ENCODE measurements at regions not wholly inside any gene's neighbourhood (a gene's known extent, or its start where the extent isn't known, plus 50 kb on each side); places are given as distances from the start of the nearest gene placed in this dataset.

DNA sequence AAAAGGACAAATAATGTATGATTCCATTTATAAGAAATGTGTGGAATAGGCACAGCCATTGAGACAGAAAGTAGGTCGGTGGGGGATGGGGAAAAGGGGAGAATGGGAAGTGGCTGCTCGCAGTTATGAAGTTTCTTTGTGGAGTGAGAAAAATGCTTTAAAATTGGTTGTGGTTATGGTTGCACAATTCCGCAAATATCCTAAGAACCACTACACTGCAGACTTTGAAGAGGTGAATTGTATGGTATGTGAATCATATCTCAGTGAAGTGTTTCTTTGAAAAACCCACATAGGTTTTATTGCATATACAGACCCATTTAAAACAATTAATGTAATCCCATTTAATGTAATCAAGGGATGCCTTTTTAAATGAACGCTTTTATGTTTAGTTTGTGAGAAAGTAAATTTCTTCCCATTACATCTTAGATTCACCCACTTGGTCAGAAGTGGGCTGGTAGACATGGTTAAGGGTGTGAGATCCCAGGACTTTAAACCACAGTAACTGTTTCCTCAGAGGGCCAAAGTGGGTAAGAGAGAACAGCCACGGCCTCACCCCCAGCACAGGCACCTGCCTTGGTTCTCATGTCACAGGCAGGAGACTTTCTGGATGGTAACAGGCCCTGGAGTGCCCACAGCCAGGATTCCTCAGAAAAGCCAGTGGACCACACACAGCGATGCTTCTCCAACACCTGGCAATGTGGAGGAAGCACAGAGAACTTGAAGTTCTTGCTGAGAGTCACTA is 119.3 kb upstream of the GJB6 start:
- no peaks in the 10 kb centered on the region for H3K9me3 Mint-ChIP-seq
- no peak overlapping the region for H3K27ac Mint-ChIP-seq
- H3K36me3 Mint-ChIP-seq (ENCODE audit: low read depth): no peaks in the 10 kb centered on the region
- H3K4me3 Mint-ChIP-seq: no peak overlapping the region
- H3K27me3 Mint-ChIP-seq (ENCODE audit: low read depth): no peaks in the 10 kb centered on the region
- H3K4me1 Mint-ChIP-seq (ENCODE audit: low read depth): peaks cover 3% of the 10 kb centered on the region
- no peak for DNase-seq (ENCODE audit: low spot score)

GRCh38 chr13:20350819-20351218 is 118.7 kb upstream of the GJB6 start:
- DNase-seq (ENCODE audit: low spot score): no peak

DNA sequence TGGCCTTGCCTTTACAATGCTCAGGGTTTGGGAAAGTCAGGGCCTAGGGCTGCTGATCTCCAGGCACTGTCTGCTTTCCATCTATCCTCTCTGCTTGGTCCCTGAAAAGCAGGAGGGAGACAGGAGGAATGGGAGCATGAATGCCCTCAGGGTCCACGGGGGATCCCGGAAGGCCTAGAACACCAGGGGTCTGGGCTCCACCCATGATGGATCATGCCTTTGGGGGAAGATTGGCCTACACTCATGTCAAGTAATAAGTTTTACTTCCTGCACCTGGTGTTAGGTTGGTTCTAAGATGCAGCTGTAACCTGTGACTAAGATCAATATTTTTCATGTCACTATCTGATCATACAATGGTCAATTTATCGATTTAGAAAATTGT is 118.3 kb upstream of the GJB6 start:
- Mint-ChIP-seq H3K36me3 (ENCODE audit: low read depth) (no peaks in the 10 kb centered on the region), H3K27ac (no peak overlapping the region), H3K27me3 (ENCODE audit: low read depth) (no peaks in the 10 kb centered on the region), H3K9me3 (no peaks in the 10 kb centered on the region), H3K4me3 (no peak overlapping the region), H3K4me1 (ENCODE audit: low read depth) (peaks cover 3% of the 10 kb centered on the region)
- DNase-seq (ENCODE audit: low spot score): no peak

More at GRCh38 chr13:20350819-20351218, 118.7 kb upstream of the GJB6 start:
- H3K27me3 Mint-ChIP-seq (ENCODE audit: low read depth): no peaks in the 10 kb centered on the region
- H3K4me1 Mint-ChIP-seq (ENCODE audit: low read depth): peaks cover 3% of the 10 kb centered on the region
- H3K36me3 Mint-ChIP-seq (ENCODE audit: low read depth): no peaks in the 10 kb centered on the region
- H3K27ac Mint-ChIP-seq: no peak overlapping the region
- no peak overlapping the region for H3K4me3 Mint-ChIP-seq
- H3K9me3 Mint-ChIP-seq: no peaks in the 10 kb centered on the region

DNA sequence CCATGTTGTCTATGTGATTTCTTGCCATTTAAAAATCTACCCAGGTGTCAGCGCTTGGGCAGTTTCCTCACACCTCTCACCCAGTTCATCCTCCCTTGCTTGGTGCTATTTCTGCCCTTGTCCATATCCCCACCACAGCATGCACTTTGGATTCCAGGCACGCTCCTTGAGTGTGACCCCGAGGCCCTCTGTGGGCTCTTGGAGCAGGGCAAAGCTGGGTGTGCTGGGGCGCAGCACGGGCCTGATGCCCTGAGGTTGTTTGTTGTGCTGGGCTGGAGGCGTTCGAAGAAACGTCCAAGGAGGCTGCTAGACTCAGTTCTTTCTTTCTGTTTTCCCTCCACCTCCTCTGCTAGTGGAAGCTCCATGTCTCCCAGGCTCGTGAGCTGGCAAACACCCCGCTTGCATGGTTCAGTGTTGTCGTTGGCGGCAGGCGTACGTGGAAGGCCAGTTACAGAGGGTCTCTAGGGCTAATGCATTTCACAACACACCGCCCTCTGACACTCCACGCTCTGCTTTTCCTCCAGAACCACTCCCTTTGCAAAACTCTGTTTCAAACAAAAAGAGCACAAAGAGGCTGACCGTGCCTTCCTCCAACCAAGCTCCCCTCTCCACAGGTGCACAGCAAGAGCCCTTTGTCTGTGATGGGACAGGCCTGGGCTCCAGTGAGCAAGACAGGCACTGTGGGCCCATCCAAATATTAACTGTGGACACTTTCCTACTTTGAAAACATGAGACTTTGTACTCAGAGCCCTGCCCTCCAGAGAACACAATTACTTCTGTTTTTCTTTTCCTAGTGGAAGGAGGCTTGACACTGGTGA is 117.7 kb upstream of the GJB6 start:
- no peak for DNase-seq (ENCODE audit: low spot score)
- Mint-ChIP-seq H3K4me1 (ENCODE audit: low read depth) (peaks cover 3% of the 10 kb centered on the region), H3K9me3 (no peaks in the 10 kb centered on the region), H3K27me3 (ENCODE audit: low read depth) (no peaks in the 10 kb centered on the region), H3K4me3 (no peak overlapping the region), H3K36me3 (ENCODE audit: low read depth) (no peaks in the 10 kb centered on the region), H3K27ac (no peak overlapping the region)

- Mint-ChIP-seq H3K4me1 (ENCODE audit: low read depth) (no peaks in the 10 kb centered on the region), H3K36me3 (ENCODE audit: low read depth) (no peaks in the 10 kb centered on the region)
Measured at GRCh38 chr13:20348645-20349408, 116.7 kb upstream of the GJB6 start.

DNA sequence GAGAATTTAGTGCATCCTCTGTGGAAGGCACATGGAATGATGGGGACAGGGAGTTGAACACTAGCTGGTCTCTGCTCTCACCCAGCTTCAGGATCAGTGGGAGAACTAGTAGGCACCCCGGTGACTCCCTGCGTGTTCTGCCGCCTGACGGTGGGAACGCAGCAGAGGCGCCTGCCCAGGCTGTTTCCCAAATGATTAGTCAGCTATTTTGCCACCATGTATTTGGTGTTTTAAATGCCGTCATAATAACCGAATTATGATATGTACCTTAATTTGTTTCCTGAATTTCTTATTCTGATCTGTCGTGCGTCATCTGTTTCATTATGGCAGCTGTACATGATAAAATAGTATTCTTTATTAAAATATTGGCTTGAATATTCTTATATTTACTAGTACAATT is 115.9 kb upstream of the GJB6 start:
- no peaks in the 10 kb centered on the region for H3K4me1 Mint-ChIP-seq (ENCODE audit: low read depth)
- no peaks in the 10 kb centered on the region for H3K9me3 Mint-ChIP-seq
- H3K27me3 Mint-ChIP-seq (ENCODE audit: low read depth): no peaks in the 10 kb centered on the region
- H3K4me3 Mint-ChIP-seq: no peak overlapping the region
- DNase-seq (ENCODE audit: low spot score): no peak
- no peaks in the 10 kb centered on the region for H3K36me3 Mint-ChIP-seq (ENCODE audit: low read depth)
- H3K27ac Mint-ChIP-seq: no peak overlapping the region

More at GRCh38 chr13:20348645-20349408, 116.7 kb upstream of the GJB6 start:
- Mint-ChIP-seq H3K4me3 (no peak overlapping the region), H3K9me3 (no peaks in the 10 kb centered on the region), H3K27me3 (ENCODE audit: low read depth) (no peaks in the 10 kb centered on the region), H3K27ac (no peak overlapping the region)
- no peak for DNase-seq (ENCODE audit: low spot score)

DNA sequence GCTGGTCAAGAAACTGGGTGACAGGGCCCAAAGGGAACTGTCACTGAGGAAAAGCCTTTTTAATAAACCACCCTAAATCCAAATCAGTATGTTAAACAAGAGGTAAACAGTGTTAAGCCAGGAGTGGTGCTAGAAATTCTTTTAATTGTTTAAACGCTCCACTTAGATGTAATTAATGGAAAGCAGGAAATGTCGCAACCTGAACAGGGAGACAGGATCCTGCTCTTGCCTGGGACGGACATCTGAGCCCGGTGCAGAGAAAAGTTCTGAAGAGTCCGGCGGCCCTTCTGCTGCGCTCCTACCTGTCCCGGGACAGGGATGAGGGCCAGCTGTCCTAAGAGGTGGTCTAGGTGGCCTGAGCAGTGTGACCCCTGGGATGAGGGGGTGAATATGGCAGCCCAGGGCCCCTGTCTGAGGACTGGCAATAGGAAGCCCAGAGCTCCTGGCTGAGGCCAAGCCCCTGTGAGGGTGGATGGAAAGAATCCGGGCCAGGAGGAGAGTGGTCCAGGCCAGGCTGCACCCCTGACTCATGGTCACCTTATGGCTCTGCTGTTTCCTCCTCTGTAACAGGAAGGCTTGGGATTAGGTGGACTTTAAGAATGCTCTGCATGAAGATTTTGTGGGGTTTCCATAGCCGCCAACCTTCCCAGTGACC is 112.8 kb upstream of the GJB6 start:
- Mint-ChIP-seq H3K4me3 (no peak overlapping the region), H3K27ac (no peak overlapping the region), H3K27me3 (ENCODE audit: low read depth) (no peaks in the 10 kb centered on the region), H3K9me3 (no peaks in the 10 kb centered on the region), H3K4me1 (ENCODE audit: low read depth) (no peaks in the 10 kb centered on the region), H3K36me3 (ENCODE audit: low read depth) (no peaks in the 10 kb centered on the region)
- DNase-seq (ENCODE audit: low spot score): no peak

GRCh38 chr13:20342311-20342710 is 110.2 kb upstream of the GJB6 start:
- Mint-ChIP-seq H3K4me3 (no peak overlapping the region), H3K27ac (no peak overlapping the region), H3K9me3 (no peaks in the 10 kb centered on the region), H3K27me3 (ENCODE audit: low read depth) (peaks cover 2% of the 10 kb centered on the region), H3K4me1 (ENCODE audit: low read depth) (no peaks in the 10 kb centered on the region), H3K36me3 (ENCODE audit: low read depth) (no peaks in the 10 kb centered on the region)
- DNase-seq (ENCODE audit: low spot score): no peak

DNA sequence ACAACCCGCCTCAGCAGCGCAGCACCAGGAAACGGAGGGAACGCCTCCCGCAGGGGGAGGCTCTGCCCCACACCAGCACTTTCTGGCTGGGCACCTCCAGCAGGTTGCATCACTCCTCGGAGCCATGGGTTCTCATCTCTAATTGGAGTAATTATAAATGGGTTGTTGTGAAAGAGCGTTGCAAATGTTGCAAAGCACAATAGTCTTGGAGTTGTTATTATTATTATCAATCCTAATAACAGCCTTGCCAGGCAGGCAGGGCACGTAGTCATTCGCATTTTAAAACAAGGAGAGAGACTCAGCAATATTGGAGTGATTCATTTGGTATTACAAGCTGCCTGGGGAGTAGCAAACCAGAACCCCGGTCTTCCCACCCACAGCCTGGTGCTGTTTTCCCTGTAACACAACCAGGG is 108.6 kb upstream of the GJB6 start:
- Mint-ChIP-seq H3K27ac (no peak overlapping the region), H3K27me3 (ENCODE audit: low read depth) (peaks cover 4% of the 10 kb centered on the region), H3K4me3 (no peak overlapping the region), H3K9me3 (no peaks in the 10 kb centered on the region), H3K4me1 (ENCODE audit: low read depth) (no peaks in the 10 kb centered on the region), H3K36me3 (ENCODE audit: low read depth) (no peaks in the 10 kb centered on the region)
- no peak for DNase-seq (ENCODE audit: low spot score)

- Mint-ChIP-seq H3K27ac (no peak overlapping the region), H3K9me3 (no peaks in the 10 kb centered on the region)
- DNase-seq (ENCODE audit: low spot score): no peak
Measured at GRCh38 chr13:20340136-20340758, 108.1 kb upstream of the GJB6 start.

DNA sequence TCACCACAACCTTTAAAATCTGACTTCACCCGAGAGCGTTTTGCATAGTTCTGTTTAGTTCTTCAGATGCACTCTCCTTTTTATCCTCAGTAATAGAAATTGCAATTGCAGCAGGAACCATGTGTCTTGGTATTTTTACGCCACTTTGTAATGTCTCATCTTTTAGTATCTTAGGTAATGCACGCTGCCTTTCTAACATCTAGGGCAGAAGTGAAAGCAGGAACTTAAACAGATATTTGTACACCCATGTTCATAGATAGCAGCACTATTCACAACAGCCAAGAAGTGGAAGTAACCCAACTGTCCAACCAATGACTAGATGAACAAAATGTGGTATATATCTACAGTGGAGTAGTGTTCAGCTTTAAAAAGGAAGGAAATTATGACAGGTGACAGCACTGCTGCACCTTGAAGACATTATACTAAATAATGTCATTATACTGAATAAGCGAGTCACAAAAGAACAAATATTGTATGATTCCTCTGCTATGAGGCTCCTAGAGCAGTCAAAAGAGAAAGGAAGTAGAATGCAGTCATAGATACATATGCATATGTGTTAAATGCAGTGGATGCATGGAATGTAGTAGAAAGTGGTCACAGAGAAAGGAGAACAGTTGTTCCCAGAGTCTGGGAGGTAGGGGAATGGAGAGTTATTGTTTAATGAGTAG is 105.9 kb upstream of the GJB6 start:
- no peak for DNase-seq (ENCODE audit: low spot score)
- Mint-ChIP-seq H3K27me3 (ENCODE audit: low read depth) (peaks cover 4% of the 10 kb centered on the region), H3K4me1 (ENCODE audit: low read depth) (no peaks in the 10 kb centered on the region), H3K9me3 (no peaks in the 10 kb centered on the region), H3K36me3 (ENCODE audit: low read depth) (no peaks in the 10 kb centered on the region), H3K27ac (no peak overlapping the region), H3K4me3 (no peak overlapping the region)

More at GRCh38 chr13:20340136-20340758, 108.1 kb upstream of the GJB6 start:
- H3K36me3 Mint-ChIP-seq (ENCODE audit: low read depth): no peaks in the 10 kb centered on the region
- H3K4me1 Mint-ChIP-seq (ENCODE audit: low read depth): no peaks in the 10 kb centered on the region
- no peak overlapping the region for H3K4me3 Mint-ChIP-seq
- H3K27me3 Mint-ChIP-seq (ENCODE audit: low read depth): peaks cover 4% of the 10 kb centered on the region

DNA sequence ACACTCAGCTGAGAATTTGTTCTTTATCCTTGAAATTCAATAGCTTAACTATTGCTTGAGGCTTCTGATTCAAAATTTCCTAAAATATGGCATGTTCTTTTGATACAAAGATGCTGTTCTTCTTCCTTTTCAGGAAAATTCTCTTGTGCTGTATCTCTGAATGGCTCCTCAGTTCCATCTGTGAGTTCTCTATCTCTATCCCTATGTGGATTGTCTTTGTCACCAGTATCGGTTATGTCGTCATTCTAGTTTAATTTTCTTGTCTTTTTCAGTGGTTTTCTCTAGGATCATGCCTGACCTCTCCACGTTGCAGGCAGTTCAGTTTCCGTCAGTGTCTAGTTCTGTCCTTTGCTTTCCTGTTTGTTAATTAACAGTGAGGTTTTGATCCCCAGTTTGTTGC is 104.6 kb upstream of the GJB6 start:
- Mint-ChIP-seq H3K4me1 (ENCODE audit: low read depth) (no peaks in the 10 kb centered on the region), H3K4me3 (no peak overlapping the region), H3K27me3 (ENCODE audit: low read depth) (peaks cover 4% of the 10 kb centered on the region), H3K27ac (no peak overlapping the region), H3K36me3 (ENCODE audit: low read depth) (no peaks in the 10 kb centered on the region), H3K9me3 (no peaks in the 10 kb centered on the region)
- no peak for DNase-seq (ENCODE audit: low spot score)

DNA sequence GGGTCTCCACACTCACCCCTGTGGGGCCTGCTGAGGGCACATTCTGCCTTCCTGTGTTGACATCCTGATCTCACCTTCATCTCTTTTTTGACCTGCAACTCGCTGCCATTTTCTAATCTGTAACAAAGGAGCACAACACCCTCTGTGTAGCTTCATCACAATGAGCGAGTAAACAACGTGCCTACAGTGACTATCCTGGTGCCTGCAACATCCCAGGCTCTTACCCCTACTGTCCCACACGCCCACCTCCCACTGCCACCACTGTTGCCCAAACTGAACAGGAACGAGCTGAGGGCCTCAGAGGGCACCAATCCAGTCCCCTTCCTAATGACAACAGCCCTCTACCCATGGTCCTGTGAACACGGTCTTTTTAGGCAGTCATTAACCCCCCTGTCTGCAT is 102.2 kb upstream of the GJB6 start:
- Mint-ChIP-seq H3K27me3 (ENCODE audit: low read depth) (peaks cover 9% of the 10 kb centered on the region), H3K9me3 (peaks cover 7% of the 10 kb centered on the region), H3K4me3 (no peak overlapping the region), H3K36me3 (ENCODE audit: low read depth) (peaks cover 2% of the 10 kb centered on the region), H3K4me1 (ENCODE audit: low read depth) (no peaks in the 10 kb centered on the region), H3K27ac (no peak overlapping the region)
- no peak for DNase-seq (ENCODE audit: low spot score)

Data from T-helper 2 cell treated with Interferon-gamma antibody and Interleukin-4, amounts not matched to agents 5 μg/mL and 100 μg/mL, for 36 hours (primary cell).